ENCODE measurements at regions not wholly inside any gene's neighbourhood (a gene's known extent, or its start where the extent isn't known, plus 50 kb on each side); places are given as distances from the start of the nearest gene placed in this dataset.

DNA sequence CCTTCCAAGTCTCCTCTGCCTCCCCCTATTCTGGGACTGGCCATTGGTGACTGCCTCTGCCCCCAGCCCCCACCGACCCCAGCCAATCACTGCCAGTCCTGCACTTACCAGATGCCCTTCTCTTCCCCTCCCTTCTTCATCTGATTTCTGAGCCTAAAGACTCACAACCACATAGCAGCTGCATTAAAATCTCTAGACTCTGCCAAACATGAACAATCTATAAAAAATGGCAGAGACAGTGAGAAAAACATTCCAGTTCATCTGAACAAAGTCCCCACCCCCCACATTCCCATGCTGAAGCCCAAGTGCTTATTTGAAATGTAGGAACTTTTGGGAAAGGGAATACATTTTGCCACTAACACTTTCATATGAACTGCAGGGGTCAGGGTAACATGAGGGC, 60.8 kb downstream of the KCTD12 start:
- TF ChIP-seq, protein P1, sequence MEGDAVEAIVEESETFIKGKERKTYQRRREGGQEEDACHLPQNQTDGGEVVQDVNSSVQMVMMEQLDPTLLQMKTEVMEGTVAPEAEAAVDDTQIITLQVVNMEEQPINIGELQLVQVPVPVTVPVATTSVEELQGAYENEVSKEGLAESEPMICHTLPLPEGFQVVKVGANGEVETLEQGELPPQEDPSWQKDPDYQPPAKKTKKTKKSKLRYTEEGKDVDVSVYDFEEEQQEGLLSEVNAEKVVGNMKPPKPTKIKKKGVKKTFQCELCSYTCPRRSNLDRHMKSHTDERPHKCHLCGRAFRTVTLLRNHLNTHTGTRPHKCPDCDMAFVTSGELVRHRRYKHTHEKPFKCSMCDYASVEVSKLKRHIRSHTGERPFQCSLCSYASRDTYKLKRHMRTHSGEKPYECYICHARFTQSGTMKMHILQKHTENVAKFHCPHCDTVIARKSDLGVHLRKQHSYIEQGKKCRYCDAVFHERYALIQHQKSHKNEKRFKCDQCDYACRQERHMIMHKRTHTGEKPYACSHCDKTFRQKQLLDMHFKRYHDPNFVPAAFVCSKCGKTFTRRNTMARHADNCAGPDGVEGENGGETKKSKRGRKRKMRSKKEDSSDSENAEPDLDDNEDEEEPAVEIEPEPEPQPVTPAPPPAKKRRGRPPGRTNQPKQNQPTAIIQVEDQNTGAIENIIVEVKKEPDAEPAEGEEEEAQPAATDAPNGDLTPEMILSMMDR (IDR thresholded peaks at IDR 0.05; ENCODE audit: low read depth, low read length), result no peak
- TF ChIP-seq EZH2phosphoT487 (IDR thresholded peaks at IDR 0.05; ENCODE audit: low read depth), result no peak
